LNCaP clone FGC (cell line): ENCODE measurements at regions not wholly inside any gene's neighbourhood (a gene's known extent, or its start where the extent isn't known, plus 50 kb on each side); places are given as distances from the start of the nearest gene placed in this dataset.

Source experiments
- DNase-seq: peaks from one replicate; pipeline ENCODE4 v3.0.0-alpha.2; 2011; ENCODE audit warnings: low read depth
- H3K4me3 ChIP-seq: 2 replicates; pipeline ENCODE4 v1.5.1; 2011; ENCODE audit warnings: mild to moderate bottlenecking, low read depth, low read length, control low read depth
- TF ChIP-seq, protein P1 (sequence below): IDR thresholded peaks from 2 replicates; pipeline ENCODE4 v1.5.1; 2012; ENCODE audit warnings: mild to moderate bottlenecking; ENCODE audit not compliant: control insufficient read depth, insufficient read depth; ENCODE audit errors: extremely low read depth

DNA sequence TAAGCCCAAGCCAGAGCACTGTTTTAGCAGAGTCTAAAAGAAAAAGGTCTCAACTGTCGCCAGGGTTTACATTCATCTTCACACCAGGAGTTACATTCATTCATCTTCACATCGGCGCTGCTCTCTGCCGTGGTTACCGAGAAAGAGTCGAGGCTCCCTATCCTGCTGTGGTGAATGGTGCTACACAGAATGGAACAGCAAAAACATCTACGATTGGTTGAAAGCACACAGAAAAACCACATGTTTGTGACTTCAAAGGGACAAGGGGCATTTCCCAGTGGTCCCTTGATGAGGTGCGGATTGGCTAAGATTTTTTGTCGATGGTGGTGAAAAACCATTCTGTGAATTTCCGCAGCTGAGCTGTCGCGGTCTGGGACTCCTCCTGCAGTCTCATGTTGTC is 231.1 kb downstream of the SIPA1L2 start:
- no peak overlapping the region for H3K4me3 ChIP-seq
- no peak for DNase-seq
- TF ChIP-seq, protein P1, sequence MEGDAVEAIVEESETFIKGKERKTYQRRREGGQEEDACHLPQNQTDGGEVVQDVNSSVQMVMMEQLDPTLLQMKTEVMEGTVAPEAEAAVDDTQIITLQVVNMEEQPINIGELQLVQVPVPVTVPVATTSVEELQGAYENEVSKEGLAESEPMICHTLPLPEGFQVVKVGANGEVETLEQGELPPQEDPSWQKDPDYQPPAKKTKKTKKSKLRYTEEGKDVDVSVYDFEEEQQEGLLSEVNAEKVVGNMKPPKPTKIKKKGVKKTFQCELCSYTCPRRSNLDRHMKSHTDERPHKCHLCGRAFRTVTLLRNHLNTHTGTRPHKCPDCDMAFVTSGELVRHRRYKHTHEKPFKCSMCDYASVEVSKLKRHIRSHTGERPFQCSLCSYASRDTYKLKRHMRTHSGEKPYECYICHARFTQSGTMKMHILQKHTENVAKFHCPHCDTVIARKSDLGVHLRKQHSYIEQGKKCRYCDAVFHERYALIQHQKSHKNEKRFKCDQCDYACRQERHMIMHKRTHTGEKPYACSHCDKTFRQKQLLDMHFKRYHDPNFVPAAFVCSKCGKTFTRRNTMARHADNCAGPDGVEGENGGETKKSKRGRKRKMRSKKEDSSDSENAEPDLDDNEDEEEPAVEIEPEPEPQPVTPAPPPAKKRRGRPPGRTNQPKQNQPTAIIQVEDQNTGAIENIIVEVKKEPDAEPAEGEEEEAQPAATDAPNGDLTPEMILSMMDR: no peak

DNA sequence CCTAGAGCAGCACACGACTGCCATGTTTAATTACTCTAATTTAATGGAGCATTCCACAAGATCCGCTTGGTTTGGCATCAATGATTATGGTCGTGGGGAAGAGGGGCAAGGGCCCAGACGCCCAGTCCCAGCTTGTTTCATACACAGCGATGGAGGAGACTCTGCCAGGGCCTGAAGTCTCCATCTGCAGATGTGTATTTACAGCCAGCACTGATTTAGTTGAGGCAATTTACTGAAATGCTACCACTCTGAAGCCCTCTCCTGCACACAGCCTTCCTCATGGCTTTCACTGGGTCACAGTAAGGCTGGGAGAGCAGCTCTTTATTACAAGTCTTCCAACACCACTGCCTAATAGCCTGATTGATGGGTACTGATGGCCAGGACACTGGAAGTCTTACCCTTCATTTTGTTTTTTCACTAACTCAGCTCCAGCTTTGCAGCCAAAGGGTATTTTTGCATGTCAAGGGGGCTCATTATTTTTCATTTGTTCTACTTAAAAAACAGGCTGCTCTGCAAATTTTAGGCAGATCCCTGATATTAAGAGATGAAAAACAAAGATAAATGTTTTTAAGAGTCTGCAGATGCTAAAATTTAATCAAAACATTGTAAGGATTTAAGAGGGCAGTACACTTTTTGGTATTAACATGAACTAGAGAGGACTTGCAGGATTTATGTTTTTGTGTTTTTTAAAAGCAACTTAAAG is 236.3 kb downstream of the SIPA1L2 start:
- H3K4me3 ChIP-seq: no peak overlapping the region
- DNase-seq: no peak
- TF ChIP-seq, protein P1: no peak

DNA sequence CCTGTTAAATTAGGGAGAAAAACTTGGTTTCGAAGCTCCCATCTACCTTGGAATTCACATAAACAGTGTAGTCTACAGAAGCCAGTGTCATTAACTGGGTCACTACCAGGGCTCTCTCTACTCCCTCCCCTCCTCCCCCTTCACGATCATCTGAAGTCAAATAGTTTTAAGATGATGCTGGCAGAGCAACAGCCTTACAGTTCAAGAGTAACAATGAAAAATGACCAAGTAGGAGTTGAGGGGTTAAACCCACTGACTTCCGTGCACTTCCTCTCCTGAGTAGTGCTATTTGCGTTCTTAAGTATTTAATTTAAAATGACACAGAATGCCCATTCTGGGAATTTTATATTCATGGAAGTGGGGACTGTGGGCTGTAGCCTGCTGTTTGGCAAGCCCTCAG is 236.9 kb downstream of the SIPA1L2 start:
- DNase-seq: no peak
- TF ChIP-seq, protein P1: no peak
- H3K4me3 ChIP-seq: no peak overlapping the region

DNA sequence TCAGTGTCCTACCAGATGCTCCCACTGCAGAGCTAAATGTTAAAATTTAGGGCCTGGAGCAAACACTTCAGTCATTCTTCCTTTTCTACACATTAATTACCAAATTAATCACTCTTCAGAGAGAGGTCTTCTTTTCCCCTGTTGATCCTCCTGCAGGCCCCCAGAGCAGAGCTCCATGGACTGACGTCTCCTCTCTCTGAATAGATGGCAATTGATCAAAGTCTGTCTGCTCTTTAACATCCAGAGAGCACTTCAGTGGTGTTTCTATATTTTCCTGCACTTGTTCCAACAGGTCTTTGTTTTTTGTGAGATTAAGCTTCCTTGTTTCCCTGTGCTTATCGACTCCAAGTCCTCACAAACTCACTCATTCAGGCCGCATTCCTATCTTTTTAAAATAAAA is 239.3 kb downstream of the SIPA1L2 start:
- TF ChIP-seq, protein P1: no peak
- no peak for DNase-seq
- H3K4me3 ChIP-seq: no peak overlapping the region

DNA sequence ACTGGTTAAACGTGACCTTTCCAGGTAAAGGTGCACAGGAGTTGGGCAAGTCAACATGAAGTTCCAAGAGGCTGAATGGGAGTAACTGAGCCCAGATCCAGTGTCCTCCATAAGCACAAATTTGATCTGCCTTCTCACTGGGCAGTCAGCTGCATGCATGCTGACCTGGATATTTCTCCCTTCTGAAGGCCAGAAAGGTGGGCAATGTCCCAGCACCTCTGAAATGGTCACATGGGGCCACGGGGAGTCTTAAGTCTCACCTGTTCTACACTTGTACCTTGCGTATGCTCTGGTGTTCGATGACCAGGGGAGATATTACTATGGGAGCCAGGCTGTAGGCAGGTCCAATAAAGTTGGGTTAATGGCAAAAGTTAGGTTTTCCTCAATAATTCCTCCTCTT is 240.2 kb downstream of the SIPA1L2 start:
- TF ChIP-seq, protein P1: no peak
- H3K4me3 ChIP-seq: no peak overlapping the region
- DNase-seq: no peak

DNA sequence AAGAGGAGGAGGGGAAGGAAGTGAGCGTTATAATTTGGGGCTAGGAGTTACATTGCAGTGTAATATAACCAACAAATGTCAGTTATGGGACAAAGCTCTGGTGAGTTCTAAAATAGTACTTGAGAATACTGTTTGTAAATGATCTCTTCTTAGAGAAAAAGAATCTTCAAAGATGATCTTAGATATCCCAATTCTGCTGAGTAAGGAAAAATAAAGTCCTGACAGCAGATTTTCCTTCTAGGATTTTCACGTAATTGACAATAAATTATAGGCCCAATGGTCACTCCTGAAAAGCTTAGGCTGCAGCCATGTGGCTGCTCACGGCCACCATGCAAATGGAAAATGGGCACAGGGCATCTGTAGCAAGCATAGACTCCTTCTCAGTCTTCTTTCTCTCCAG is 241.6 kb downstream of the SIPA1L2 start:
- no peak overlapping the region for H3K4me3 ChIP-seq
- TF ChIP-seq, protein P1: no peak
- no peak for DNase-seq
